Mesenteric fat pad (tissue), 1 donor: ENCODE measurements at regions not wholly inside any gene's neighbourhood (a gene's known extent, or its start where the extent isn't known, plus 50 kb on each side); places are given as distances from the start of the nearest gene placed in this dataset.

Experiments used
- DNase-seq: peaks from one replicate; pipeline ENCODE4 v3.0.0-alpha.2; 2020; ENCODE audit warnings: low spot score
- donor health status: DM: yes; HTN: yes; CAD: no.

DNA sequence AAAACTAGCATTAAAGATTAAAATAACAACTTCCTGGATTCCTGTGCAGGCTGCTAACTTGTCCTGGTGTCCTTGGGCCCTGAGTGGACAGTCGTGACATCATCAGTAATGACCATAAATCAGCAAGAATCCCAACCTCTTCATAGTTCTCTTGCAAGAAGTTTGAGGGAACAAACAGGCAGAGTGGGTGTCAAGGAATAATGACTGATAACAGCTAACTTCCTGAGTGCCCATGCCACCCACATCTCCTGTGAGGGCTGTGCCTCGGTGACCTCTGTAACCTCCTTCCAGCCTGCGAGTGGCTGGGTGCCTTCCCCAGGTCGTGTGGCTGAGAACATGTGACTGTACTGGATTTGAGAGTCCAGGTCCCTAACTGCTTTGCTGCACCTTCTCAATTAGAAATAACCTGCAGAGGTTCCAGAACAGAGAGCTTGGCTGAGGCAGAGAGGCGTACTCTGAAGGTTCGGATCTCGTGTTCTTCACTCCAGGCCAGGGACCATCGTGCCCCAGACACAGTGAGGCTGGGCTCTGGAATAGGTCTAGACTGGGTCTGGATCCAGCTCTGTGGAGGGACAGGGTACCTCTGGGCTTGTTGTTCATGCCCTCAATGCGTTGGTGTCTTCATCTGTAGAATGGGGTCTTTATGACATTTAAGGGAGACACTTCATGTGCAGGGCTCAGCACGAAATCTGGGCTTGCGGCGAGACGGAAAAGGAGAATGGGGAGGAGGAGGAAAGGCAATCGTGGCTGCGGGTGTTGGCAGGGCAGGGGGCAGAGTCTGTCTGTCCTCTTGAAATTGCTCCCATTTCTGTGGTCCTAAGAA is 313.1 kb upstream of the ZNF32 start:
- peak; percentile 88 for DNase-seq

DNA sequence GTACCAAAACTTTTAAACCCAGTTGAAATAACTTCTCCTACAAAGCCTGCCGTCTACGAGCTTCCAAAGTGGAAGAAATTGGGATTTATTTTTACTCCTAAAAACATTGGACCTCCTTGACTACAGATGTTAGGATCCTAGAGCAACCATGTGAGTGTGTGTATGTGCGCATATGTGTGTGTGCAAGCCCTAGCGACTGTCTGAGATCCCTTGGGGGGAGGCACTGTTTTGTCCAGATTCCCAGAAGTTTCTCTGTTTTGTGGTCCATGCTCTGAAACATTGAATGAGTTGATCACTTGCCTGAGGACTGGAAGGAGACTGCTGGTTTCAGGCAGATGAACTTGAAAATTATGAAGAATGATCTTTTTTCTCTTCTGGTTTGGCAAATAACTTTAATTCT is 312.3 kb upstream of the ZNF32 start:
- DNase-seq: no peak

DNA sequence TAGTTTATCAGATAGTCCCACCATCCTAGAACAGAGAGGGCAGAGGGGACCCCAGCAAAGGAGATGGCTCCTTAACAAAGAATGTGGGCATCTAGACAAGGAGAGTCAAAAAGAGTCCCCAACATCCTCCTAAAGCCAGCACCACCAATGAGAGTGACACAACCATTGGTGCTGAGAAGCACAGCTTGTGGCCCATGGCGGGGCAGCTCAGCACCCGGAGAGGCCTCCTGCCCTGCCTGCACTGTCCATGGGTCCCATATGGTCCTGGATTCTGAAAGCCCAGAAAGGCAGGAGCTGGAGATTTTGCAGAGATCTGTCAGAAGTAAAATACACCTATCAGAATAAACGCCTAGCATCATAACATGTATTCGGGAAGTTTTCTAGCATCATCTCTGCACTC is 311.8 kb upstream of the ZNF32 start:
- DNase-seq: peak; percentile 53

DNA sequence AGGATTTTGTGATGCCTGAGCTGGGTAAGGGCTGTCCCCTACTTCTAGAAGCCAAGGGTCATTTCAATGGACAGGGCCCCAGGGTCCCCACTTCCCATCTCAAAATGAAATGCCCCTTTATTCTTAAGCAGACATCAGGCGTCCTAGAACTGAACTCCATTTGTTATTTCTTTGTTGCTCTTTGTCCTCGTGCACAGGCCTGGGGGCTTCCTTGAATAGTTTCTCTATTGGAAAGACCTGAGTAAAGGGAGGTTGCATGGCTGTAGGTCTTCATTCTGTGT is 311.4 kb upstream of the ZNF32 start:
- DNase-seq: no peak

DNA sequence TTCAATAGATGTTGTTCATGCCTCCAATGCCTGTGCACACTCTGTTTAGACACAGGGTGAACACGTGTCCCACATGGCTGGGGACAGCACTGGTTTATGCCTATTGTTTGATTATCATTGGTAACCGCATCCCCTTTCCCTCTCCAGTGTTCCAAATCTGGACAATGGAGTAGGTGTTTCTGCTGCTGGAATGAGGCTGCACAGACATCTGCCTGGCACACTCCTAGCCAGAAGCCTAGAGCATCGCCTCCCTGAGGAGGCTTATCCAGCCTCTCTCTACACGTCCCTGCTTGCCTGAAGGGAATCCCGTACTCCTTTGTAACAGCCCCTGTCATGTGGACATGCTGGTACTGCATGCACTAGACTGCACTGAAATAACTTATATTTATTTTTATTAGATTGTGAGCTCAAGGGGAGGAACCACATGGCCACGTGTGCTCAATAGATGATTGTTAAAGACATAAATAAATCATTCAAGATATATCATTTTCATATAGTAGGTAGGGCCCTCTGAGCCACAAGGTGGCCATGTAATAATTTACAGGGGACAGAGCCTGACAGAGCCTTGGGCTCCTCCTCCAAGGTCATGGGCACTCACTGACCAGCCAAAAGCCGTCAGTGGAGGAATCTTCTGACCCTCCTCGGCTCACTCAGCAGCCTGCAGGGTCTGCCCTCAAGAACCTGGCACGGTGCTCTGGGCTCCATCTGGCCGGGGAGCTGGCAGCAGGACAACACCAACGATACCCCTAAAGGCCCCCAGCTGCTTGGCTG is 310.9 kb upstream of the ZNF32 start:
- DNase-seq: peak; percentile 60

DNA sequence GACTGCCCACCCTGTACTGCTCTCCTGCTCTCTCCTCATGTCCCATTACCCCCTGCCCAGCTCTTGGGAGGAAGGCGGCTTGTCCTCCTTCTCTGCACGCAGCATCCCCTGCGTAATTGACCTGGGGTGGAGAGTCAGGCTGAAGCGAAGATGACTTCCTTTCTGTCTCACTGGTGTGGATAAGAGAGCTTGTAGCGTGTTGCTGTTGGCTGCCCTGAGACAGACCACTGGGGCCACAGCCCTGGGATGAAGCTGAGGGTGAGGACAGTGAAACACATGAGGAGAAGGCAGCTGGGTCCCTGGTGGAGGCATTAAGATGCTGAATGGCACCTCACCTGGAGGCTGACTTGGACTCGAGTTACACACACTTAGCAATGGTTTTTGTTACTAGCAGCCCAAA is 310.3 kb upstream of the ZNF32 start:
- peak; percentile 78 for DNase-seq

DNA sequence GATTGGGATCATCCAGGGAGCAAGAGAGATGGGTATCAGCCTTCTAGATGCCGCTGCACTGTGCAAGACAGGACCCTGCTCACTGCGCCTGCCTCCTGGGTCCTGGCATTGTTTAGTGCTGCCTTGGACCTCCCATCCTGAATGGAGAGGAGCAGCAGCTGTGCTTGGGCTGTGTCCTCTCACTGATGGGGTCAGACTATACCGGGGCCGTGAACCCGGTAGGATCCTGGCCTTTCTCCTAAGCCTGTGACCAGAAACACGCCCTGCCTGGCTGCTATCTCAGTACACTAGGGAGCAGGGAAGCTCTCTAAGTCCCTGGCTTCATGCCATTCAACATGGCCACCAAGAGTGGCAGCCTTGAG is 309.4 kb upstream of the ZNF32 start:
- DNase-seq: peak; percentile 59

DNA sequence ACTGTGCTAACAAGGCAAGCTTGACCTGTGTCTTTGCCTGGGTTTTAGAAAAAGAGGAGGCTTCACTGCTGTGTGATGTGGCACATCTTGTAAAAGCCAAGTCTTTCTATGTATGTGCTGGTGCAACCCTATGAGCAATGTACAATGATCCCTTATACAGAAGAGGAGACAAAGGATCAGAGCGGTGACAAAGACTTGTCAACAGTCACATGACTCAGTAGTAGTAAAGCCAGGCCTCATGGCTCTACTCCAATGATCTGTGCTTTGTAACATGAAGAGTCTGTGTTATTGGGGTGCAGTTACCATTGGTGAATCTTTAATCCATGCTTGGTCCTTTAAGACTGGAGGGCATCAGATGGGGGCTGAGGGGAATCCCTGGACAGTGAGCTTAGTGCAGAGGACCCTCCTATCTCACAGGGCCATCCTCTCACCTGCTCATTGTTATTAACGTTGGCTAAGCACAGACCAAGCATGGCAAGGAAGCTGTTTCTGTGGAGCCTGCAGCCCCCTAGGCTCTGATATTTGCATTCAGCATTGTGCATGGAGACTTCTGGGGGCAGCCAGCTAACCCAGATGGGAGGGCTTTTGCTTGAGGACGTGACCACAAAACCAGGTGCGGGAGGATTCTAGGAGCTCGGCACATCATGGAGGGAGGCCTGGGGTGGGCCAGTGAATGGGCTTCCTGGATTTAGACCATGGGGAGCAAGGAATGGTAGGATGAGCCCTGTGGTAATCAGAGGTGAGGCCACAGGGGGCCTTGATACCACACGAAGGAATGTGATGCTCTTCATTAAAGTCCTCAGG is 308.8 kb upstream of the ZNF32 start:
- peak; percentile 55 for DNase-seq

DNA sequence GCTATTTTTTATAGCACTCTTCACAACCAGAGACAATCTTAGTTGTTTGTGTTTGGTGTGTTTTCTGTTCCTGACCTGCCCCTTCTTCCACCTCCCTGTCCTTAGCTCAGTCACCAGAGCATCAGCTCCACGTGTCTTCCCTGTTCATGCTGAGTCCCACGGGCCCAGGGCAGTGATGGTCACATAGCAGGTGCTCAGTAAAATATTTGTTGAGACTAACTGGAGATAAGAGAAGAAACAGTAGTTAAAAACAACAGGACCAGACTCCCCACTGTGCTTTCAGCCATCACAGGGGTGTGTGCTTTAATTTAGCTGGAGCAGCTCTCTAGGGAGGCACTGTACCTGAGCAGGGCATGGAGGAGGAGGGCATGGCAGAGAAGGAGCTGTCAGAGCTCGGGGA is 307.3 kb upstream of the ZNF32 start:
- DNase-seq: no peak

DNA sequence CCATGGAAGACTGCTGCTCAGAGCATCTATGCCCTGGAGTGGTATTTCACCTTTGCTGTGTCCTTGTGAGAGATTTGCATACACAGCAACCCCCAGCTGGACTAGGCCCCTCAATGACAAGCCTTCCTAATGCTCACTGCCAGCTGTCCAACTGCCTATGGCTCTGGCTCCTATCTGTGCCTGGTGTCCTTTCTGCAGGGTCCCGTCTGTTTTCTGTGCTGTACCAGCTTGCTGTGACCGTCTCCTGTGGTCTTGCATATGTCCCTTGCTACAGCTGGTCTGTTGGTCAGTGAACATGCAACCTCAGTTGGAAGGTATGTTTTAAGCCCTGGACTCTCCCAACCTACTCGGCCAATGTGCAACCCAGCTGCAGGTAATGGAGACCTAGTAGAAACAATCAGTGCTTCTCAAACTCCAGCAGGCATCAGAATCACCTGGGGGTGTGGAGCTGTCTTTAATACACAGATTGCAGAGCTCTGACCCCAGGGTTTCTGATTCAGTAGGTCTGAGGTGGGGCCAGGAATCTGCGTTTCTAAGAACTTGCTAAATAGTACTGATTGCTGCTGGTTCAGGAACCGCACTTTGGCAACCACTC is 306.4 kb upstream of the ZNF32 start:
- DNase-seq: peak; percentile 60

DNA sequence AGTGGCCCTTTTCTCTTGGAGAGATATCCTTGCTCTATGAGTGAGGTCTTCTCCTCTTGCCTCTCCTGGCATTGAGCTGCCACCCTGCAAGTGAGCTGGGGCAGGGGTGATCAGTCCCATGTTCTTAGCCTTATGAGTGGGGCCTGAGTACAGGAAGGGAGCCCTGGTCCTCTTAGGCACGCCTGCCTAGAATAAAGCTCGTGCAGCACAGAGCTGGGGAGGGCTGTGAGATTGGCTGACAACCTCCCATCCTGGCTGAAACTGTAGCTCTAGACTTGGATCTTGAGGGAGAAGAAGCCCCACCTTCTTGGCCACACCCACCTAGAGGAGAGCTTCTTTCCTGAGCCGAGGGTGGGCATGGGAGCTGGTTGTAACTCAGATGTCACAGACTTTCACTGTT is 305.0 kb upstream of the ZNF32 start:
- DNase-seq: no peak

DNA sequence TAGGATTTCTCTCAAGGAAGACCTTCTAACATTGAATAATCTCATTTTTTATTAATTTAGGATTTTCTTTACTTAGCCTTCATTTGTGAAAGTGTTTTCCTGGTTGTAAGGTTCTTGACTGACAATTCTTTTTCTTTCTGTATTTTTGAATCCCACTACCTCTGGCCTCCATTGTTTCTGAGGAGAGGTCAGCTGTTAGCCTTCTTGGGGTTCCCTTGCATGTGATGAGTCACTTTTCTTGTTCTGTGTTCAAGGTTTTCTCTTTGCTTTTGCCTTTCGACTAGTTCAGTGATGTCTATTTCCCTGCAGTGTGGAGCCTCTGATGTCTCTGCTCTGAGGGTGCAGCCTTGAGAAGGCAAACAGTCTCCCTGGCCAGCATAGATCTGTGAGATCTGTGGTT is 304.1 kb upstream of the ZNF32 start:
- DNase-seq: no peak

DNA sequence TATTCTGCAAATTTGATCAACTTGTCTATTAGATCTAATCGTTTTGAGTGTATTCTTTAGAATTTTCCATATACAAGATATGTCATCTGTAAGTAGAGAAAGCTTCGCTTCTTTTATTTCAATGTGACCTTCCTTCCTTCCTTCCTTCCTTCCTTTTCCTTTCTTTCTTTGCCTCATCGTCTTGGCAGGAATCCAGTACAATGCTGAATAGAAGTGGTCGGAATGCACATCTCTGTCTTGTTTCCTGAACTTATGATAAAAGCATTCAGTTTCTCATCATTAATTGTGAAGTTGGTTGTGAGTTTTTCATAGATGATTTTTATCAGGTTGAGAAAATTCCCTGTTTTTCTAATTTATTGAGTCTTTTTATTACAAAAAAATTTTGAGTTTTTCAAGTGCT is 300.7 kb upstream of the ZNF32 start:
- no peak for DNase-seq

DNA sequence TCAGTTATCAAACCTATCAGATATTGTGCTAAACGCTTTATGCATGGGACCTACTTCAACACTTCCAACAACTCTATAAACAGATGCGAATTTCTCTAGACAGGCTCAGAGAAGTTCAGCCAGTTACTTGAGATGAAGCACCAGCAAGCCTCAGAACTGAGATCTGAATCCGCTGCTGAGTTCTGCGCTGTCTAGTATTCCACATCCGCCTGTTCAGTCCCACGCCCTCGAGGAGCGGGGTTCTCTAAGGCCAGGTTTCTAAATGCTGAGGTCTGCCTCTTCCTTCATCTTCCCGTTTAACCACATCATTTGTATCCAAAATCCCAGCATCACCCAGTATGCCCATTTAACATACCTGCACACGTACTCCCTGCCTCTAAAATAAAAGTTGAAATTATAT is 297.8 kb upstream of the ZNF32 start:
- DNase-seq: peak; percentile 24

DNA sequence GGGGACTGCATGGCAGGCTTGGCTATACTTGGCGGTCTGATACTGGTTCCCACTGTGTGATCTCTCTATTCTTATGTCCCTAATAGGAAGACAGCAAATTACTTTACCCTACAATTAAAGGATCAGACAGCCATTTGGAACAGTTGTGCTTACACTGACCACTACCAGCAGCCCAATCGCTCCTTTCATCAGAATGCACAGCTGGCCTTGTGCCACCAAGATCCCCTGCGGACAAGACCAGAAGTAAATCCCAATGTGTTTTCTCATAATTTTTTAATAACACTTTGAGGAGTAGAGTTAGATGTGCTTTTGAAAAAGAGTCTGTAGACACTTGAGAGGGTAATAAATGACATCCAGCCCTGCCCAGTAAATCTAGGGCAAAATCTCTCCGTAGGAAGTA is 297.2 kb upstream of the ZNF32 start:
- DNase-seq: peak; percentile 57

DNA sequence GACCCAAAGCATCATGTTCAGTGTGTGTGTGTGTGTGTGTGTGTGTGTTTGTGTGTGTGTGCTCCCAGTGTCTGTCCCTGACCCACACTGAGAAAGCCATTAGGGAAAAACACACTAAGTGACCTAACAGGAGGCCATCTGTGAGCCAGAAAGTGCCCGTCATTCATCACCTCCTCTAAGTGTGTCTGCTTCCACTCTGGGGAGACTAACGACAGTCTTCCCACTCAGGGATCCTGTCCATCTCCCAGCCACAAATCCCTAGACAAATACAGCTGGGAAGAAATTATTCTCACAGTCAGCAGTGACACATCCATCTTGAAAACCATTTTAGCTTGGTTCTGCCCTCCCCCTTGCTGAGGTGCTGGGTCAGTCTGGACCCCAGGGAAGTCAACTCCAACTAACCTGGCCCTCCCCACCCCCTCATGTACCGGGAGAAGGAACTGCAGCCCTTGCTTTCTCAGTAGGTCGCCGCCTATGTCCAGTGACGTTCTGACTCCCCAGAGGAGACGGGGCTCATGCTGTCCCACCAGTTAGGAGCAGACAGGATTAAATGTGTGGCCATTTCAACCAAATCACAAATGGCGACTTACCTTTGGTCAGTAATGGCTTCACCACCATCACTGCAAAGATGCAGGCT is 296.5 kb upstream of the ZNF32 start:
- peak; percentile 53 for DNase-seq

DNA sequence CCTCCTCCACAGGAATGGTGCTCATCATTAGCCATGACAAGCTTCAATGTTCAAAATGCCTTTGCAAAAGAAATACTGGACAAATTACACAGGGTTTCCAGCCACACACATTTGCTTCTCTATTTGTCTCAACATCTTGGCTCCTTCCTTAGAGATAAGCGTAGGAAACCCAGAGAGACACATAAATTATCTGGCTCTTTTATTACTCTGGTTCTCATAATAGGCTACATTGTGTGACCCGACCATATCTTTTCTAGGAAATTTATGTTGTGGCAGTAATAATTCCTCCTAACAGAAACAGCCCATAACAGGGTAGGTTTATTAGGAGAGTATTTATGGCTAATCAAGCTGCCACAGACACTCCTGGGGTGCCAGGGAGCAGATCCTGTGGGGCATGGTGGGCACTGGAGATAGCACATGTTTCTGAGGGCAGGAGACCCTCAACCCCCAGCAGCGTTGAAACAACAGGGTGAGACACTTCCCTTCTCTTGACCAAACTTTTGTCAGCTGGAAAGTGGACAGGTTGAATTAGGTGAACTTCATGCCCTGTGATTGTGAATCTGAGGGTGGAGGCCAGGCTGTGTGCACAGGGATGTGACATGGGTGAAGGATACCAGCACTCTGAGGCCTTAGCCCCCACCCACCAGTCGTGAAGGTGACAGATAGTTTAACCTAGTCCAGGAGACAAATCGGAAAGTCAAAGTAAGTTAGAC is 295.9 kb upstream of the ZNF32 start:
- peak; percentile 67 for DNase-seq

DNA sequence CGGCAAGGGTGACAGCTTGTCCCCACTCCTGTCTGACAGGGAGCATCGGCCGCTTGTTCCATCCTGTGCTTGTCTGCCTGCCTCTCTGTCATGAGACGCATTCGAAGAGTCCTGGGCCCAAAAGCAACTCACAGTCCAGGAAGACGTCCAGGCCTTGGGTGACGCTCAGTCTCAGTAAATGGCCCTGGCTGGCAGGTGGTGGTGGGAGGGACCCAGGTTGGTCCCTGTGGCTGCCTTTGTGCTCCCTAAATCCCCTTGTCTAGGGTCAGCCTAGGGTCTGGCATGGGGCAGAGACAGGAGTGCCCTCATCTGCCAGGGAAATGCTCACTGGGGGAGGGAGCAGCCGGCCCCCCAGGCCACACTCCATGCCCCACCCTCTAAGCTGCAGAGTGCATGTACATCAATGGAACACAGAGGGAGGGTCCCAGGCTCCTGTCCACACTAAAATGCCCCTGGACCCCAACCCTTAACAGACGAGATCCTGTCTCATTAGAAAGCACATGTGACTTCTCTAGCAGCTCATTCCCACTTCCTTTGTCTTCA is 295.2 kb upstream of the ZNF32 start:
- DNase-seq: peak; percentile 85

DNA sequence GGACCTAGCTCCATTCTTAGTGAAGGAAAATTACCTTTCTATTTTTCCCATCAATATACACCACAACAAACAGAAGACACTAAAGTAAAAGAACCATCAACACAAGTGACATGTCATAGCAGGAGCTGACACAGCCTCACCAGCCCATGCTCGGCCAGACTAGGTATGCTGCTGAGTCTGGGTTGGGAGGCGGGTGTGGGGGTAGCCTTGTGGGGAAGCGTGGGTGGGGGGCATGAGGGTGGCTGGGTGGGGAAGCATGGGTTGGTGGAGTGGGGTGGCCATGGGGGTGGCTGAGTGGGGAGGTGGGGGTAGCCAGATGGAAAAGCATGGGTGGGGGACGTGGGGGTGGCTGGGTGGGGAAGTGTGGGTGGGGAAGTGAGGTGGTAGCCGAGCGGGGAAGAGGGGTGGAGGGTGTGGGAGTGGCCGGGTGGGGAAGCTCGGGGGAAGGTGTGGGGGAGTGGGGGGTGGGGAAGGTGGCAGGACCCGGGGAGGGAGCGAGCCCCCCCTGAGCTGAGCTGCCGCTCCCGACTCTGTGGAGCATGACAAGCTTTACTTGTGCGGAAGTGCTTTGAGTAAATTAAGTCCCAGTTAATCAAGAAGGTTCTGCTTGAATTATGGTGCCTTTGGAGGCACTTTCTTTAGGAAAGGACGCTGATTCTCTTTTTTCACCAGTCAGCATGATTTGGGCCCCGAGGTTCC is 294.6 kb upstream of the ZNF32 start:
- DNase-seq: no peak
